Glutamatergic neuron (in vitro differentiated cells): ENCODE measurements at regions not wholly inside any gene's neighbourhood (a gene's known extent, or its start where the extent isn't known, plus 50 kb on each side); places are given as distances from the start of the nearest gene placed in this dataset.

Source experiments
- DNase-seq: peaks from one replicate; pipeline ENCODE4 v3.0.0; 2022
- H3K27ac Mint-ChIP-seq: one replicate; pipeline ENCODE4 v1.8.0; 2020; ENCODE audit warnings: mild to moderate bottlenecking, mixed read lengths, inconsistent platforms; ENCODE audit not compliant: unreplicated experiment
- H3K27me3 Mint-ChIP-seq: one replicate; pipeline ENCODE4 v1.8.0; 2020; ENCODE audit warnings: mild to moderate bottlenecking, moderate library complexity, mixed read lengths, inconsistent platforms; ENCODE audit not compliant: unreplicated experiment
- H3K36me3 Mint-ChIP-seq: one replicate; pipeline ENCODE4 v1.8.0; 2020; ENCODE audit warnings: mild to moderate bottlenecking, mixed read lengths, inconsistent platforms; ENCODE audit not compliant: unreplicated experiment
- H3K4me1 Mint-ChIP-seq: one replicate; pipeline ENCODE4 v1.8.0; 2020; ENCODE audit warnings: mild to moderate bottlenecking, low read depth, mixed read lengths, inconsistent platforms; ENCODE audit not compliant: unreplicated experiment
- H3K4me3 Mint-ChIP-seq: one replicate; pipeline ENCODE4 v1.8.0; 2020; ENCODE audit warnings: mild to moderate bottlenecking, mixed read lengths, inconsistent platforms; ENCODE audit not compliant: unreplicated experiment
- H3K9me3 Mint-ChIP-seq: one replicate; pipeline ENCODE4 v1.8.0; 2020; ENCODE audit warnings: mild to moderate bottlenecking, moderate library complexity, mixed read lengths, inconsistent platforms; ENCODE audit not compliant: unreplicated experiment
- CTCF ChIP-seq: fragments of 200-600 bp; sonication (generic); IDR thresholded peaks from one replicate; pipeline ENCODE4 v1.5.0; 2021; ENCODE audit not compliant: partially characterized antibody, unreplicated experiment

GRCh38 chr14:71616013-71616412 lies 316.2 kb upstream of the RGS6 start:
- Mint-ChIP-seq H3K4me3 (no peak overlapping the region), H3K4me1 (no peaks in the 10 kb centered on the region), H3K9me3 (no peaks in the 10 kb centered on the region), H3K27ac (no peak overlapping the region), H3K27me3 (peaks cover 1% of the 10 kb centered on the region), H3K36me3 (no peaks in the 10 kb centered on the region)
- TF ChIP-seq CTCF = no peak
- DNase-seq = no peak

- no peak for DNase-seq
- Mint-ChIP-seq H3K27me3 (peaks cover 1% of the 10 kb centered on the region), H3K36me3 (no peaks in the 10 kb centered on the region), H3K4me3 (no peak overlapping the region), H3K4me1 (no peaks in the 10 kb centered on the region), H3K9me3 (no peaks in the 10 kb centered on the region), H3K27ac (no peak overlapping the region)
- no peak for TF ChIP-seq CTCF
Measured at GRCh38 chr14:71618047-71618446, 314.2 kb upstream of the RGS6 start.

GRCh38 chr14:71618716-71619115 lies 313.5 kb upstream of the RGS6 start:
- no peaks in the 10 kb centered on the region for H3K9me3 Mint-ChIP-seq
- DNase-seq = no peak
- H3K4me1 Mint-ChIP-seq = no peaks in the 10 kb centered on the region
- H3K27ac Mint-ChIP-seq = no peak overlapping the region
- no peak overlapping the region for H3K4me3 Mint-ChIP-seq
- no peaks in the 10 kb centered on the region for H3K36me3 Mint-ChIP-seq
- no peak for TF ChIP-seq CTCF
- H3K27me3 Mint-ChIP-seq = peaks cover 1% of the 10 kb centered on the region

GRCh38 chr14:71619472-71619871 lies 312.8 kb upstream of the RGS6 start:
- H3K4me1 Mint-ChIP-seq = no peaks in the 10 kb centered on the region
- TF ChIP-seq CTCF = no peak
- H3K27me3 Mint-ChIP-seq = peaks cover 1% of the 10 kb centered on the region
- DNase-seq = no peak
- H3K4me3 Mint-ChIP-seq = no peak overlapping the region
- no peaks in the 10 kb centered on the region for H3K9me3 Mint-ChIP-seq
- H3K27ac Mint-ChIP-seq = no peak overlapping the region
- H3K36me3 Mint-ChIP-seq = no peaks in the 10 kb centered on the region

- no peak overlapping the region for H3K4me3 Mint-ChIP-seq
- TF ChIP-seq CTCF = no peak
- H3K36me3 Mint-ChIP-seq = no peaks in the 10 kb centered on the region
- H3K27me3 Mint-ChIP-seq = peaks cover 1% of the 10 kb centered on the region
- no peaks in the 10 kb centered on the region for H3K9me3 Mint-ChIP-seq
- no peak overlapping the region for H3K27ac Mint-ChIP-seq
- no peaks in the 10 kb centered on the region for H3K4me1 Mint-ChIP-seq
- no peak for DNase-seq
Measured at GRCh38 chr14:71620401-71620800, 311.8 kb upstream of the RGS6 start.
